GM12864 (cell line): ENCODE measurements at regions not wholly inside any gene's neighbourhood (a gene's known extent, or its start where the extent isn't known, plus 50 kb on each side); places are given as distances from the start of the nearest gene placed in this dataset.

Experiments used
- DNase-seq: peaks from one replicate; pipeline ENCODE4 v3.0.0-alpha.2; 2011; ENCODE audit warnings: low read depth
- H3K4me3 ChIP-seq: 2 replicates; pipeline ENCODE4 v1.5.1; 2011; ENCODE audit warnings: mild to moderate bottlenecking, low read depth, low read length, control low read depth
- CTCF ChIP-seq: IDR thresholded peaks from 2 replicates; pipeline ENCODE4 v1.5.1; 2011; ENCODE audit warnings: low read depth, mild to moderate bottlenecking, moderate library complexity, low read length, control low read depth, inconsistent platforms; ENCODE audit errors: missing control alignments

- TF ChIP-seq CTCF: no peak
These were observed 816.9 kb downstream of the AACS start for GRCh38 chr12:125882141-125882540.

GRCh38 chr12:125888921-125889320 lies 823.7 kb downstream of the AACS start:
- no peak for DNase-seq
- H3K4me3 ChIP-seq: no peak overlapping the region
- no peak for TF ChIP-seq CTCF

More at GRCh38 chr12:125882141-125882540, 816.9 kb downstream of the AACS start:
- H3K4me3 ChIP-seq: no peak overlapping the region
- no peak for DNase-seq

- no peak for TF ChIP-seq CTCF
- DNase-seq: no peak
- no peak overlapping the region for H3K4me3 ChIP-seq
These were observed 824.5 kb downstream of the AACS start for GRCh38 chr12:125889742-125890141.

GRCh38 chr12:125890366-125890905 lies 825.2 kb downstream of the AACS start:
- TF ChIP-seq CTCF: no peak
- DNase-seq: no peak
- no peak overlapping the region for H3K4me3 ChIP-seq

GRCh38 chr12:125890971-125891370 lies 825.7 kb downstream of the AACS start:
- DNase-seq: no peak
- TF ChIP-seq CTCF: no peak
- H3K4me3 ChIP-seq: no peak overlapping the region

- H3K4me3 ChIP-seq: no peak overlapping the region
- no peak for DNase-seq
- TF ChIP-seq CTCF: no peak
These were observed 827.0 kb downstream of the AACS start for GRCh38 chr12:125892276-125892675.

- TF ChIP-seq CTCF: no peak
- no peak overlapping the region for H3K4me3 ChIP-seq
- DNase-seq: no peak
These were observed 837.8 kb downstream of the AACS start for GRCh38 chr12:125902991-125903390.
